HepG2 (cell line): ENCODE measurements at regions not wholly inside any gene's neighbourhood (a gene's known extent, or its start where the extent isn't known, plus 50 kb on each side); places are given as distances from the start of the nearest gene placed in this dataset.

Source experiments
- ATAC-seq: fragments of 200-7000 bp; cut with Tn5 transposase; 3 replicates; pipeline ENCODE4 v1.9.1; 2020; ENCODE audit warnings: mild to moderate bottlenecking, moderate library complexity
- BruUV-seq: library from RNA; stranded (reverse); fragments of 400-500 nt; replicated peaks from 2 replicates; lab custom pipeline; 2021; lab: Mats Ljungman, UMichigan
- CTCF ChIA-PET: fragments of 300-600 bp; formaldehyde crosslinking; extraction: SDS; loops from one replicate; lab custom pipeline; 2021; ENCODE audit warnings: low total read pairs, inconsistent platforms, low intra/inter-chr PET ratio; lab: Yijun Ruan, JAX
- POLR2A ChIA-PET: fragments of 350-600 bp; sonication (Branson Sonifier 250); formaldehyde crosslinking; loops from one replicate; lab custom pipeline; 2020; ENCODE audit warnings: antibody characterized with exemption, inconsistent platforms; lab: Yijun Ruan, JAX
- DNase-seq: peaks from one replicate; pipeline ENCODE4 v3.0.0-alpha.2; 2015; ENCODE audit warnings: low spot score
- FAIRE-seq: peaks from 3 replicates; lab custom pipeline; 2011; peaks lifted over from hg19 to GRCh38; lab: Jason Lieb, UNC
- H2AFZ ChIP-seq: one replicate; pipeline ENCODE4 v1.6.1; 2011; ENCODE audit warnings: low read length, inconsistent platforms
- H3K27ac ChIP-seq: fragments of 300-600 bp; 3 replicates; pipeline ENCODE4 v1.8.0; 2011; ENCODE audit warnings: mixed run types, mild to moderate bottlenecking, mixed read lengths, low read length, inconsistent platforms; ENCODE audit not compliant: insufficient read depth; ENCODE audit errors: extremely low read length
- H3K27me3 ChIP-seq, 2 experiments: fragments of 200-600 bp in 1 of 2; 2 replicates in 1 of 2; 3 replicates in 1 of 2; pipeline versions ENCODE4 v1.6.0 to v1.8.0; 2011; ENCODE audit warnings: low read length in 2 of 2, mild to moderate bottlenecking in 2 of 2, moderate library complexity in 2 of 2, inconsistent platforms in 1 of 2; ENCODE audit not compliant: insufficient read depth in 2 of 2, control insufficient read depth in 1 of 2
- H3K36me3 ChIP-seq, 2 experiments: fragments of 200-600 bp in 1 of 2; replicated peaks in 1 of 2; 2 replicates in 1 of 2; 3 replicates in 1 of 2; pipeline versions ENCODE4 v1.5.1 to v1.8.0; 2011; ENCODE audit warnings: low read length in 2 of 2, inconsistent platforms in 1 of 2; ENCODE audit not compliant: insufficient read depth in 2 of 2, control insufficient read depth in 1 of 2
- H3K4me1 ChIP-seq: 2 replicates; pipeline ENCODE4 v1.5.1; 2012; ENCODE audit warnings: low read length, inconsistent platforms; ENCODE audit not compliant: insufficient read depth
- H3K4me2 ChIP-seq: 2 replicates; pipeline ENCODE4 v1.6.0; 2011; ENCODE audit warnings: low read depth, low read length, inconsistent platforms
- H3K4me3 ChIP-seq, 3 experiments: fragments of 200-600 bp in 1 of 3; sonication (generic), shearing (Covaris generic) in 1 of 3; replicated peaks in 1 of 3; 2 replicates each; pipeline ENCODE4 v1.5.1; 2011 to 2016; ENCODE audit warnings: low read length in 3 of 3, inconsistent platforms in 2 of 3, low read depth in 2 of 3, mild to moderate bottlenecking in 2 of 3, control low read depth in 1 of 3, mixed read lengths in 1 of 3; ENCODE audit not compliant: insufficient read depth in 1 of 3
- H3K79me2 ChIP-seq: one replicate; pipeline ENCODE4 v1.6.1; 2011; ENCODE audit warnings: low read length, inconsistent platforms; ENCODE audit not compliant: insufficient read depth
- H3K9ac ChIP-seq: 2 replicates; pipeline ENCODE4 v1.6.0; 2011; ENCODE audit warnings: mild to moderate bottlenecking, low read depth, low read length, inconsistent platforms; ENCODE audit not compliant: insufficient read depth
- H3K9me3 ChIP-seq: 2 replicates; pipeline ENCODE4 v1.5.1; 2012; ENCODE audit warnings: mild to moderate bottlenecking, low read length
- H4K20me1 ChIP-seq: 2 replicates; pipeline ENCODE4 v1.6.0; 2011; ENCODE audit warnings: inconsistent platforms, mild to moderate bottlenecking, low read length, moderate library complexity; ENCODE audit not compliant: insufficient read depth
- ARHGAP35 ChIP-seq: sonication (generic); formaldehyde crosslinking; IDR thresholded peaks from 2 replicates; pipeline ENCODE4 v1.9.0; 2022; ENCODE audit warnings: mild to moderate bottlenecking, inconsistent platforms, moderate library complexity, missing genetic modification reagents, borderline replicate concordance
- ATF7 ChIP-seq, 2 experiments: fragments of 450-650 bp in 1 of 2; sonication (generic) in 1 of 2; formaldehyde crosslinking in 1 of 2; IDR thresholded peaks; 2 replicates each; pipeline versions ENCODE4 v1.4.0 to v1.6.1; 2016 to 2020; ENCODE audit warnings: antibody characterized with exemption in 1 of 2, mild to moderate bottlenecking in 1 of 2, missing genetic modification reagents in 1 of 2
- CREB1 ChIP-seq, 2 experiments: fragments of 450-650 bp in 1 of 2; IDR thresholded peaks; 2 replicates each; pipeline ENCODE4 v1.6.1; 2016 to 2017; ENCODE audit warnings: control low read depth in 1 of 2, mild to moderate bottlenecking in 1 of 2, missing compliant biosample characterization in 1 of 2, missing genetic modification characterization in 1 of 2
- KDM5B ChIP-seq: sonication (generic); formaldehyde crosslinking; IDR thresholded peaks from 2 replicates; pipeline ENCODE4 v1.4.0; 2020; ENCODE audit warnings: missing genetic modification reagents, mild to moderate bottlenecking, borderline replicate concordance
- NFIC ChIP-seq: IDR thresholded peaks from 2 replicates; pipeline ENCODE4 v1.6.1; 2012; ENCODE audit warnings: mild to moderate bottlenecking, low read length, inconsistent platforms
- SP4 ChIP-seq: sonication (generic); formaldehyde crosslinking; IDR thresholded peaks from 2 replicates; pipeline ENCODE4 v1.8.1; 2023; ENCODE audit warnings: mild to moderate bottlenecking, missing genetic modification reagents
- U2AF2 ChIP-seq: fragments of 200-400 bp; formaldehyde crosslinking; IDR thresholded peaks from 2 replicates; pipeline ENCODE4 v1.6.1; 2017; ENCODE audit warnings: low read depth, mild to moderate bottlenecking, low read length
- YEATS2 ChIP-seq: sonication (generic); formaldehyde crosslinking; IDR thresholded peaks from 2 replicates; pipeline ENCODE4 v1.4.0; 2020; ENCODE audit warnings: missing genetic modification reagents, borderline replicate concordance
- YEATS4 ChIP-seq: sonication (generic); formaldehyde crosslinking; IDR thresholded peaks from 2 replicates; pipeline ENCODE4 v1.4.0; 2020; ENCODE audit warnings: missing genetic modification reagents, borderline replicate concordance
- ZBTB21 ChIP-seq: sonication (generic); formaldehyde crosslinking; IDR thresholded peaks from 2 replicates; pipeline ENCODE4 v1.4.0; 2020; ENCODE audit warnings: missing genetic modification reagents
- ZFP36 ChIP-seq: fragments of 150-350 bp; IDR thresholded peaks from 2 replicates; pipeline ENCODE4 v1.6.1; 2018; ENCODE audit warnings: borderline replicate concordance, low read length, low read depth; ENCODE audit not compliant: partially characterized antibody
- ZNF20 ChIP-seq: sonication (generic); formaldehyde crosslinking; IDR thresholded peaks from 2 replicates; pipeline ENCODE4 v1.4.0; 2020; ENCODE audit warnings: mild to moderate bottlenecking, moderate library complexity, missing genetic modification reagents
- ZNF749 ChIP-seq: sonication (generic); formaldehyde crosslinking; IDR thresholded peaks from 2 replicates; pipeline ENCODE4 v1.8.0; 2022; ENCODE audit warnings: mild to moderate bottlenecking, missing genetic modification reagents, moderate library complexity, borderline replicate concordance
- WGBS: methylation state at CpG from one replicate; pipeline ENCODE4 v1.1.6; 2017; ENCODE audit warnings: low lambda C conversion rate; 5-methylcytosine and 5-hydroxymethylcytosine counted together
- in situ Hi-C: cut with HindIII; loops from 2 replicates; pipeline ENCODE4 v1.10.0; 2017; ENCODE audit warnings: low pct_unique_long_range_greater_than_20kb; ENCODE audit not compliant: extremely low pct_ligation_motif_present
- intact Hi-C: fragments of 100-400 bp; cut with micrococcal nuclease; formaldehyde crosslinking; loops from one replicate; pipeline ENCODE4 v1.10.0; 2022; ENCODE audit not compliant: unreplicated experiment
- TF ChIP-seq, protein P1 (sequence below): sonication (generic); formaldehyde crosslinking; IDR thresholded peaks from 2 replicates; pipeline ENCODE4 v1.4.0; 2020; ENCODE audit warnings: mild to moderate bottlenecking, missing genetic modification reagents
- TF ChIP-seq, protein P2 (sequence below): sonication (generic); formaldehyde crosslinking; IDR thresholded peaks from 2 replicates; pipeline ENCODE4 v1.5.1; 2020; ENCODE audit warnings: missing genetic modification reagents, mild to moderate bottlenecking, borderline replicate concordance
- TF ChIP-seq, protein P3 (sequence below): sonication (generic); formaldehyde crosslinking; IDR thresholded peaks from 2 replicates; pipeline ENCODE4 v1.5.0; 2020; ENCODE audit warnings: missing genetic modification reagents
- TF ChIP-seq, protein P4 (sequence below): IDR thresholded peaks from 2 replicates; pipeline ENCODE4 v1.6.1; 2016; ENCODE audit warnings: low read depth, control low read depth

DNA sequence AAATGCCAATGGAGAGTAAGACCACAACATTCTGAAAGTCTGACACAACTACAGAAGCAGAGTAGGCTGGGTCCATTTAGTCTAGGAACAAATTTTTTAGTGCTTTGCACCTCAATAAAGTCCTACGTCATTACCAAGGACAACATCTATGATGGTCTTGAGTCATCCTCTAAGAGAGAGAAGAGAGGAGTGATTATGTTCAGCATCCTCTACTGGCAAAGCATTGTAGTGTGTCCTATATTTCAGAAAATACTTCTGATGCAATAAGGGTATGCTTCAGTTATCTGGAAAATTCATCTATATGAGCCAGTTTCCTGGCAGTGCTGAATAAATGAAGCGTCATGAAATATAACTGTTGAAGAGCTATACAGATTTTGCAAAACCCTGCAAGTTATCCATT is 95.6 kb downstream of the P2RY1 start:
- 0% methylated on average over 2 of the region's 2 CpGs for WGBS
- no peaks in the 10 kb centered on the region for H3K9me3 ChIP-seq

DNA sequence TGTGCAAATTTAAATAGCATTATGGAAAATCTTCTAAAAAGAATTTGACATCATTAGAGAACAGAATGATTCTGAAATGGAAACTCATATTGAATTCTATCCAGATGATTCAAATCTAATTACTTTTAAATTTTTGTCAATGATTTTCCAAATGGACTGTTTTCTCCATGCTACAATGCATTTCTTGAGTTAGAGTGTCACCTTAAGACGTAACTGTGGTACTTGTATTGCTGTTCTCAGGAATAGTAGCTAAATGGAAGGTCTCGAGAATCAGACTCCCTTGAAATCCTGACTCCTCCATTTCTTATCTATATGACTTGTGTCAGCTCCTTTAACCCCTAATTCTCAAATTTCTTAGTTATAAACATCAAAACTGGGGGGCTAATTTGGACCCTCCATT is 102.3 kb downstream of the P2RY1 start:
- no peaks in the 10 kb centered on the region for H3K27me3 ChIP-seq
- no peak overlapping the region for H3K9ac ChIP-seq
- DNase-seq (no peak), FAIRE-seq (no peak), ATAC-seq (no peak)
- ChIA-PET CTCF (no interaction called here), POLR2A (no interaction called here)
- no peaks in the 10 kb centered on the region for H3K4me1 ChIP-seq
- intact Hi-C loops (no loop called here), in situ Hi-C loops (no loop called here)
- WGBS: 0% methylated on average over 2 of the region's 2 CpGs
- BruUV-seq: no TSS peak
- H3K4me3 ChIP-seq: no peak overlapping the region
- no peaks in the 10 kb centered on the region for H4K20me1 ChIP-seq
- no peak overlapping the region for H3K27ac ChIP-seq
- no peak overlapping the region for H3K4me2 ChIP-seq
- H3K79me2 ChIP-seq: no peaks in the 10 kb centered on the region
- no peaks in the 10 kb centered on the region for H3K9me3 ChIP-seq
- H3K36me3 ChIP-seq: no peaks in the 10 kb centered on the region
- H2AFZ ChIP-seq: no peak overlapping the region
- TF ChIP-seq ZBTB21 (CRISPR knock-in tag): no peak
- TF ChIP-seq ARHGAP35 (CRISPR knock-in tag): no peak
- TF ChIP-seq U2AF2: no peak
- TF ChIP-seq, protein P1, sequence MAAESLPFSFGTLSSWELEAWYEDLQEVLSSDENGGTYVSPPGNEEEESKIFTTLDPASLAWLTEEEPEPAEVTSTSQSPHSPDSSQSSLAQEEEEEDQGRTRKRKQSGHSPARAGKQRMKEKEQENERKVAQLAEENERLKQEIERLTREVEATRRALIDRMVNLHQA (CRISPR knock-in tag): no peak
- TF ChIP-seq YEATS4: no peak
- TF ChIP-seq, protein P2, sequence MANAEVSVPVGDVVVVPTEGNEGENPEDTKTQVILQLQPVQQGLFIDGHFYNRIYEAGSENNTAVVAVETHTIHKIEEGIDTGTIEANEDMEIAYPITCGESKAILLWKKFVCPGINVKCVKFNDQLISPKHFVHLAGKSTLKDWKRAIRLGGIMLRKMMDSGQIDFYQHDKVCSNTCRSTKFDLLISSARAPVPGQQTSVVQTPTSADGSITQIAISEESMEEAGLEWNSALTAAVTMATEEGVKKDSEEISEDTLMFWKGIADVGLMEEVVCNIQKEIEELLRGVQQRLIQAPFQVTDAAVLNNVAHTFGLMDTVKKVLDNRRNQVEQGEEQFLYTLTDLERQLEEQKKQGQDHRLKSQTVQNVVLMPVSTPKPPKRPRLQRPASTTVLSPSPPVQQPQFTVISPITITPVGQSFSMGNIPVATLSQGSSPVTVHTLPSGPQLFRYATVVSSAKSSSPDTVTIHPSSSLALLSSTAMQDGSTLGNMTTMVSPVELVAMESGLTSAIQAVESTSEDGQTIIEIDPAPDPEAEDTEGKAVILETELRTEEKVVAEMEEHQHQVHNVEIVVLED: no peak
- TF ChIP-seq, protein P3, sequence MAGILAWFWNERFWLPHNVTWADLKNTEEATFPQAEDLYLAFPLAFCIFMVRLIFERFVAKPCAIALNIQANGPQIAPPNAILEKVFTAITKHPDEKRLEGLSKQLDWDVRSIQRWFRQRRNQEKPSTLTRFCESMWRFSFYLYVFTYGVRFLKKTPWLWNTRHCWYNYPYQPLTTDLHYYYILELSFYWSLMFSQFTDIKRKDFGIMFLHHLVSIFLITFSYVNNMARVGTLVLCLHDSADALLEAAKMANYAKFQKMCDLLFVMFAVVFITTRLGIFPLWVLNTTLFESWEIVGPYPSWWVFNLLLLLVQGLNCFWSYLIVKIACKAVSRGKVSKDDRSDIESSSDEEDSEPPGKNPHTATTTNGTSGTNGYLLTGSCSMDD (CRISPR knock-in tag): no peak
- no peak for TF ChIP-seq YEATS2
- no peak for TF ChIP-seq ZNF20 (CRISPR knock-in tag)
- no peak for TF ChIP-seq SP4 (CRISPR knock-in tag)
- no peak for TF ChIP-seq ZNF749
- no peak for TF ChIP-seq NFIC
- TF ChIP-seq, protein P4, sequence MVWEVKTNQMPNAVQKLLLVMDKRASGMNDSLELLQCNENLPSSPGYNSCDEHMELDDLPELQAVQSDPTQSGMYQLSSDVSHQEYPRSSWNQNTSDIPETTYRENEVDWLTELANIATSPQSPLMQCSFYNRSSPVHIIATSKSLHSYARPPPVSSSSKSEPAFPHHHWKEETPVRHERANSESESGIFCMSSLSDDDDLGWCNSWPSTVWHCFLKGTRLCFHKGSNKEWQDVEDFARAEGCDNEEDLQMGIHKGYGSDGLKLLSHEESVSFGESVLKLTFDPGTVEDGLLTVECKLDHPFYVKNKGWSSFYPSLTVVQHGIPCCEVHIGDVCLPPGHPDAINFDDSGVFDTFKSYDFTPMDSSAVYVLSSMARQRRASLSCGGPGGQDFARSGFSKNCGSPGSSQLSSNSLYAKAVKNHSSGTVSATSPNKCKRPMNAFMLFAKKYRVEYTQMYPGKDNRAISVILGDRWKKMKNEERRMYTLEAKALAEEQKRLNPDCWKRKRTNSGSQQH (CRISPR knock-in tag): no peak
- TF ChIP-seq ZFP36: no peak

More for the DNA sequence above, 95.6 kb downstream of the P2RY1 start:
- H4K20me1 ChIP-seq: no peaks in the 10 kb centered on the region
- no peaks in the 10 kb centered on the region for H3K79me2 ChIP-seq
- no peak overlapping the region for H2AFZ ChIP-seq
- no peaks in the 10 kb centered on the region for H3K4me1 ChIP-seq
- no peak overlapping the region for H3K9ac ChIP-seq
- BruUV-seq: no TSS peak
- no peak overlapping the region for H3K4me2 ChIP-seq
- in situ Hi-C loops (no loop called here), intact Hi-C loops (no loop called here)
- POLR2A ChIA-PET: no interaction called here
- no peak overlapping the region for H3K4me3 ChIP-seq
- no peaks in the 10 kb centered on the region for H3K27me3 ChIP-seq
- CTCF ChIA-PET: no interaction called here
- no peak overlapping the region for H3K27ac ChIP-seq
- H3K36me3 ChIP-seq: no peaks in the 10 kb centered on the region
- DNase-seq: no peak
- no peak for ATAC-seq
- no peak for FAIRE-seq
- TF ChIP-seq ATF7 (IDR thresholded peaks at IDR 0.05) (0 out of 2 replicates have a peak, but pooled peaks have one; percentile 2), ATF7 (CRISPR knock-in tag; IDR thresholded peaks at IDR 0.05) (no peak), CREB1 (IDR thresholded peaks at IDR 0.05) (peak; percentile 67), CREB1 (CRISPR knock-in tag; IDR thresholded peaks at IDR 0.05) (no peak), KDM5B (CRISPR knock-in tag) (no peak)
